RWPE1 (cell line): ENCODE measurements at regions not wholly inside any gene's neighbourhood (a gene's known extent, or its start where the extent isn't known, plus 50 kb on each side); places are given as distances from the start of the nearest gene placed in this dataset.

Experiments used
- CTCF ChIA-PET: fragments of 350-600 bp; sonication (Branson Sonifier 250); formaldehyde crosslinking; extraction: SDS; loops from one replicate; lab custom pipeline; 2021; lab: Yijun Ruan, JAX
- POLR2A ChIA-PET: fragments of 400-600 bp; formaldehyde crosslinking; extraction: SDS; loops from one replicate; lab custom pipeline; 2020; ENCODE audit warnings: antibody characterized with exemption; ENCODE audit not compliant: low non-redundant PET; lab: Yijun Ruan, JAX
- DNase-seq: peaks from one replicate; pipeline ENCODE4 v3.0.0; 2012; ENCODE audit warnings: low spot score
- H3K27ac ChIP-seq: fragments of 450-650 bp; 2 replicates; pipeline ENCODE4 v1.5.1; 2017
- CTCF ChIP-seq: fragments of 450-650 bp; conservative IDR thresholded peaks from 2 replicates; pipeline ENCODE4 v1.5.1; 2017; ENCODE audit warnings: low read depth, mild to moderate bottlenecking

- ChIA-PET CTCF (no interaction called here), POLR2A (no interaction called here)
- H3K27ac ChIP-seq, result no peak overlapping the region
- no peak for TF ChIP-seq CTCF
- DNase-seq, result no peak
These were observed 1542.8 kb downstream of the KCNT2 start for GRCh38 chr1:195065437-195065836.

- CTCF ChIA-PET, result no interaction called here
- DNase-seq, result no peak
- POLR2A ChIA-PET, result no interaction called here
- no peak for TF ChIP-seq CTCF
- H3K27ac ChIP-seq, result no peak overlapping the region
These were observed 1543.9 kb downstream of the KCNT2 start for GRCh38 chr1:195064358-195064757.

GRCh38 chr1:195054217-195054687, 1554.0 kb downstream of the KCNT2 start:
- TF ChIP-seq CTCF, result no peak
- ChIA-PET CTCF (no interaction called here), POLR2A (no interaction called here)
- H3K27ac ChIP-seq, result no peak overlapping the region
- no peak for DNase-seq

GRCh38 chr1:195053478-195053877, 1554.8 kb downstream of the KCNT2 start:
- DNase-seq, result no peak
- CTCF ChIA-PET, result no interaction called here

GRCh38 chr1:195047772-195048171, 1560.5 kb downstream of the KCNT2 start:
- H3K27ac ChIP-seq, result no peak overlapping the region
- ChIA-PET POLR2A (no interaction called here), CTCF (no interaction called here)
- no peak for TF ChIP-seq CTCF
- DNase-seq, result no peak

More at GRCh38 chr1:195053478-195053877, 1554.8 kb downstream of the KCNT2 start:
- TF ChIP-seq CTCF, result no peak
- POLR2A ChIA-PET, result no interaction called here
- no peak overlapping the region for H3K27ac ChIP-seq

- ChIA-PET POLR2A (no interaction called here), CTCF (no interaction called here)
- H3K27ac ChIP-seq, result no peak overlapping the region
- no peak for TF ChIP-seq CTCF
- DNase-seq, result no peak
These were observed 1563.2 kb downstream of the KCNT2 start for GRCh38 chr1:195045072-195045471.

GRCh38 chr1:195030793-195031192, 1577.4 kb downstream of the KCNT2 start:
- ChIA-PET CTCF (no interaction called here), POLR2A (no interaction called here)
- DNase-seq, result no peak
- no peak overlapping the region for H3K27ac ChIP-seq
- TF ChIP-seq CTCF, result no peak
